PC-9 (cell line): ENCODE measurements at regions not wholly inside any gene's neighbourhood (a gene's known extent, or its start where the extent isn't known, plus 50 kb on each side); places are given as distances from the start of the nearest gene placed in this dataset.

Experiments
- BruUV-seq: library from RNA; stranded (reverse); fragments of 400-500 nt; replicated peaks from 2 replicates; lab custom pipeline; 2021; lab: Mats Ljungman, UMichigan
- CTCF ChIA-PET: fragments of 300-600 bp; sonication (Branson Sonifier 250); formaldehyde crosslinking; loops from one replicate; lab custom pipeline; 2022; ENCODE audit warnings: antibody characterized with exemption; lab: Charles Lee
- POLR2A ChIA-PET: fragments of 300-600 bp; sonication (Branson Sonifier 250); formaldehyde crosslinking; loops from one replicate; lab custom pipeline; 2022; ENCODE audit warnings: antibody characterized with exemption; ENCODE audit not compliant: unreplicated experiment; lab: Charles Lee
- DNase-seq, 2 experiments: peaks; one replicate each; pipeline versions ENCODE4 v3.0.0 to v3.0.0-alpha.2; 2015 to 2022; ENCODE audit warnings: mixed read lengths in 1 of 2
- H2AFZ ChIP-seq: fragments of 200-600 bp; sonication (generic); 2 replicates; pipeline ENCODE4 v1.8.1; 2017; ENCODE audit warnings: antibody characterized with exemption
- H3F3A ChIP-seq: fragments of 200-600 bp; sonication (generic); 2 replicates; pipeline ENCODE4 v1.8.1; 2017; ENCODE audit warnings: antibody characterized with exemption, mild to moderate bottlenecking, low read depth; ENCODE audit not compliant: insufficient read depth
- H3K27ac ChIP-seq: fragments of 200-600 bp; sonication (generic); 2 replicates; pipeline ENCODE4 v1.6.1; 2016; ENCODE audit warnings: mixed run types
- H3K27me3 ChIP-seq: fragments of 200-600 bp; sonication (generic); 2 replicates; pipeline ENCODE4 v1.6.1; 2016; ENCODE audit warnings: low read depth, mixed run types; ENCODE audit not compliant: insufficient read depth
- H3K36me3 ChIP-seq: fragments of 200-600 bp; sonication (generic); 2 replicates; pipeline ENCODE4 v1.6.1; 2016; ENCODE audit warnings: low read depth, mixed run types
- H3K4me1 ChIP-seq: fragments of 200-600 bp; sonication (generic); replicated peaks from 2 replicates; pipeline ENCODE4 v1.6.1; 2016; ENCODE audit warnings: mixed run types; ENCODE audit not compliant: insufficient read depth
- H3K4me2 ChIP-seq: fragments of 200-600 bp; sonication (generic); 2 replicates; pipeline ENCODE4 v1.6.1; 2017; ENCODE audit warnings: mixed run types
- H3K4me3 ChIP-seq: fragments of 200-600 bp; sonication (generic); 2 replicates; pipeline ENCODE4 v1.6.1; 2016; ENCODE audit warnings: mixed run types
- H3K79me2 ChIP-seq: fragments of 200-600 bp; sonication (generic); 2 replicates; pipeline ENCODE4 v1.6.1; 2017; ENCODE audit warnings: low read depth, mixed run types
- H3K9me2 ChIP-seq: fragments of 200-600 bp; sonication (generic); 2 replicates; pipeline ENCODE4 v1.8.1; 2017; ENCODE audit warnings: mild to moderate bottlenecking; ENCODE audit not compliant: insufficient read depth
- H3K9me3 ChIP-seq: fragments of 200-600 bp; sonication (generic); 2 replicates; pipeline ENCODE4 v1.8.1; 2016; ENCODE audit warnings: low read depth; ENCODE audit not compliant: insufficient read depth
- H4K20me1 ChIP-seq: fragments of 200-600 bp; sonication (generic); 2 replicates; pipeline ENCODE4 v1.8.1; 2017; ENCODE audit not compliant: insufficient read depth
- EZH2 ChIP-seq: fragments of 200-600 bp; sonication (generic); IDR thresholded peaks from 2 replicates; pipeline ENCODE4 v1.8.0; 2017; ENCODE audit warnings: antibody characterized with exemption, low read depth
- intact Hi-C: fragments of 100-400 bp; cut with micrococcal nuclease; formaldehyde crosslinking; loops from one replicate; pipeline ENCODE4 v1.10.0; 2022; ENCODE audit not compliant: unreplicated experiment
- TF ChIP-seq, protein P1 (sequence below): fragments of 200-600 bp; sonication (generic); conservative IDR thresholded peaks from 2 replicates; pipeline ENCODE4 v1.6.1; 2017; ENCODE audit warnings: mixed run types, antibody characterized with exemption, mild to moderate bottlenecking, moderate library complexity

- Histone ChIP-seq H3K36me3 (no peaks in the 10 kb centered on the region), H2AFZ (no peak overlapping the region), H3K4me1 (no peaks in the 10 kb centered on the region), H3K4me3 (no peak overlapping the region), H3K9me2 (no peaks in the 10 kb centered on the region), H3K27ac (no peak overlapping the region), H3K79me2 (no peaks in the 10 kb centered on the region), H3K9me3 (no peaks in the 10 kb centered on the region), H3K27me3 (peaks cover 83% of the 10 kb centered on the region), H4K20me1 (no peaks in the 10 kb centered on the region), H3K4me2 (no peak overlapping the region), H3F3A (no peaks in the 10 kb centered on the region)
- no TSS peak for BruUV-seq
- TF ChIP-seq, protein P1, sequence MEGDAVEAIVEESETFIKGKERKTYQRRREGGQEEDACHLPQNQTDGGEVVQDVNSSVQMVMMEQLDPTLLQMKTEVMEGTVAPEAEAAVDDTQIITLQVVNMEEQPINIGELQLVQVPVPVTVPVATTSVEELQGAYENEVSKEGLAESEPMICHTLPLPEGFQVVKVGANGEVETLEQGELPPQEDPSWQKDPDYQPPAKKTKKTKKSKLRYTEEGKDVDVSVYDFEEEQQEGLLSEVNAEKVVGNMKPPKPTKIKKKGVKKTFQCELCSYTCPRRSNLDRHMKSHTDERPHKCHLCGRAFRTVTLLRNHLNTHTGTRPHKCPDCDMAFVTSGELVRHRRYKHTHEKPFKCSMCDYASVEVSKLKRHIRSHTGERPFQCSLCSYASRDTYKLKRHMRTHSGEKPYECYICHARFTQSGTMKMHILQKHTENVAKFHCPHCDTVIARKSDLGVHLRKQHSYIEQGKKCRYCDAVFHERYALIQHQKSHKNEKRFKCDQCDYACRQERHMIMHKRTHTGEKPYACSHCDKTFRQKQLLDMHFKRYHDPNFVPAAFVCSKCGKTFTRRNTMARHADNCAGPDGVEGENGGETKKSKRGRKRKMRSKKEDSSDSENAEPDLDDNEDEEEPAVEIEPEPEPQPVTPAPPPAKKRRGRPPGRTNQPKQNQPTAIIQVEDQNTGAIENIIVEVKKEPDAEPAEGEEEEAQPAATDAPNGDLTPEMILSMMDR: no peak
- no peak for TF ChIP-seq EZH2
- intact Hi-C loops: no loop called here
- CTCF ChIA-PET: no interaction called here
- POLR2A ChIA-PET: no interaction called here
- no peak for DNase-seq
These were observed 86.1 kb upstream of the PPP2R2D start for GRCh38 chr10:131814567-131815265.

DNA sequence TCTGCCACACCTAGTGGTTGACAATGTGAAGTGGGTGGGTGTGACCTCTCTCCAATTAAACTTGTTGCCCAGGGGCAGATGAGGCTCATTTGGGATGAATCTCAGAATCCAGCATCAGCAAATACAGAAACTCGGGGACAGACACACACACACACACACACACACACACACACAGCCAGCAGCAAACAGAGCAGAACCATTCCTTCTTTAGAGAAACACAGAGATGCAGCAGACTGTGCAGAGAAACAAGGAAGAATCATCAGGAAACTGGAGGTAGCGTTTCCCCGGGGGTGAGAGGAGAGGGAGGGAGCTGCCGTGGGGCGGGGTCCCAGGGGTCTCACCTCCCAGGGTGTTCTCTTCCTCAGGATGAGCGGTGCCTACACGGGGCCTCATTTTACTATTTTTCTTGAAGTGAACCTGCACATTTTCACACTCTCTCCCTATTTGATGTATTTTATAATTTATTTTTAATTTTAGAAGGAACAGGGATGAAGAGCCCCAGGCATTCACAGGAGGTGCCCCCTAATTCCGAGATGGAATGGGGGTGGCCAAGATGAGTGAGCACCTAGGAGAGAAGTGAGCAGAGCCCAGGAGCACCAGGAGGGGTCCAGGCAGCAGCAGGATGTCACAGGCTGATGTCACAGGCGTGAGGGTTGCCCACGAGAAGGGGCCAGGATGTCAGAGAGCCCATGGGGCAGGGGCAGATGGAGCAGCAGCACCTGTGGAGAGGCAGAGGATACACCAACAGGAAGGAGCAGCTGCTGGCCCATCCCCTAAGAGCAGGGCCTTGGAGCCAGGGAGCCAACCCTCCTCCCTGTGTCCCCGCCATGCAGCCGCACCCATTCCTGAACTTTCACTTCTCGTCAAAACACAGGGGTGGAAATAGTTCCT, 85.3 kb upstream of the PPP2R2D start:
- POLR2A ChIA-PET: no interaction called here
- DNase-seq: no peak
- H2AFZ ChIP-seq: no peak overlapping the region
- BruUV-seq: no TSS peak
- H3K27me3 ChIP-seq: peaks cover 83% of the 10 kb centered on the region
- H3F3A ChIP-seq: no peaks in the 10 kb centered on the region
- no peak for TF ChIP-seq EZH2
- TF ChIP-seq, protein P1: no peak
- H3K4me3 ChIP-seq: no peak overlapping the region
- CTCF ChIA-PET: no interaction called here
- no peak overlapping the region for H3K27ac ChIP-seq
- no peaks in the 10 kb centered on the region for H3K4me1 ChIP-seq
- H3K4me2 ChIP-seq: no peak overlapping the region
- H3K79me2 ChIP-seq: no peaks in the 10 kb centered on the region
- H3K9me3 ChIP-seq: no peaks in the 10 kb centered on the region
- no peaks in the 10 kb centered on the region for H3K36me3 ChIP-seq
- intact Hi-C loops: no loop called here
- no peaks in the 10 kb centered on the region for H3K9me2 ChIP-seq
- H4K20me1 ChIP-seq: no peaks in the 10 kb centered on the region

GRCh38 chr10:131816157-131816775, 84.5 kb upstream of the PPP2R2D start:
- ChIA-PET CTCF (no interaction called here), POLR2A (no interaction called here)
- intact Hi-C loops: no loop called here
- H3K27me3 ChIP-seq: peaks cover 83% of the 10 kb centered on the region
- H3K4me1 ChIP-seq: no peaks in the 10 kb centered on the region
- H3K36me3 ChIP-seq: no peaks in the 10 kb centered on the region
- no peak overlapping the region for H3K4me3 ChIP-seq
- no TSS peak for BruUV-seq
- H2AFZ ChIP-seq: no peak overlapping the region
- H3K9me2 ChIP-seq: no peaks in the 10 kb centered on the region
- TF ChIP-seq, protein P1: no peak
- no peak for TF ChIP-seq EZH2
- H4K20me1 ChIP-seq: no peaks in the 10 kb centered on the region
- H3K79me2 ChIP-seq: no peaks in the 10 kb centered on the region
- no peak for DNase-seq
- H3K4me2 ChIP-seq: no peak overlapping the region
- no peak overlapping the region for H3K27ac ChIP-seq
- H3F3A ChIP-seq: no peaks in the 10 kb centered on the region
- H3K9me3 ChIP-seq: no peaks in the 10 kb centered on the region
